ENCODE measurements at regions not wholly inside any gene's neighbourhood (a gene's known extent, or its start where the extent isn't known, plus 50 kb on each side); places are given as distances from the start of the nearest gene placed in this dataset.

GRCh38 chr20:10868299-10868698 is 194.5 kb upstream of the JAG1 start:
- TF ChIP-seq CTCF (IDR thresholded peaks at IDR 0.05; ENCODE audit: insufficient read depth, low read length), result no peak
- DNase-seq (ENCODE audit: low read depth), result no peak
- no peak overlapping the region for H3K4me3 ChIP-seq (ENCODE audit: low read depth, low read length)

GRCh38 chr20:10873026-10873425 is 199.2 kb upstream of the JAG1 start:
- no peak for TF ChIP-seq CTCF (IDR thresholded peaks at IDR 0.05; ENCODE audit: insufficient read depth, low read length)
- no peak overlapping the region for H3K4me3 ChIP-seq (ENCODE audit: low read depth, low read length)
- DNase-seq (ENCODE audit: low read depth), result no peak

GRCh38 chr20:10875653-10876052 is 201.9 kb upstream of the JAG1 start:
- no peak for TF ChIP-seq CTCF (IDR thresholded peaks at IDR 0.05; ENCODE audit: insufficient read depth, low read length)
- no peak for DNase-seq (ENCODE audit: low read depth)

GRCh38 chr20:10876558-10876957 is 202.8 kb upstream of the JAG1 start:
- no peak for TF ChIP-seq CTCF (IDR thresholded peaks at IDR 0.05; ENCODE audit: insufficient read depth, low read length)
- peak; percentile 78 for DNase-seq (ENCODE audit: low read depth)
- no peak overlapping the region for H3K4me3 ChIP-seq (ENCODE audit: low read depth, low read length)

More at GRCh38 chr20:10875653-10876052, 201.9 kb upstream of the JAG1 start:
- no peak overlapping the region for H3K4me3 ChIP-seq (ENCODE audit: low read depth, low read length)

GRCh38 chr20:10877342-10877741 is 203.5 kb upstream of the JAG1 start:
- H3K4me3 ChIP-seq (ENCODE audit: low read depth, low read length), result no peak overlapping the region
- DNase-seq (ENCODE audit: low read depth), result peak; percentile 85
- TF ChIP-seq CTCF (IDR thresholded peaks at IDR 0.05; ENCODE audit: insufficient read depth, low read length), result no peak

GRCh38 chr20:10883166-10883565 is 209.4 kb upstream of the JAG1 start:
- no peak for TF ChIP-seq CTCF (IDR thresholded peaks at IDR 0.05; ENCODE audit: insufficient read depth, low read length)
- H3K4me3 ChIP-seq (ENCODE audit: low read depth, low read length), result no peak overlapping the region
- no peak for DNase-seq (ENCODE audit: low read depth)

- DNase-seq (ENCODE audit: low read depth), result no peak
Observed at GRCh38 chr20:10893321-10893720, 219.5 kb upstream of the JAG1 start.

More at GRCh38 chr20:10893321-10893720, 219.5 kb upstream of the JAG1 start:
- TF ChIP-seq CTCF (IDR thresholded peaks at IDR 0.05; ENCODE audit: insufficient read depth, low read length), result no peak
- no peak overlapping the region for H3K4me3 ChIP-seq (ENCODE audit: low read depth, low read length)

Data from fibroblast of the aortic adventitia (primary cell).